Heart left ventricle (tissue), 13 donors: ENCODE measurements at regions not wholly inside any gene's neighbourhood (a gene's known extent, or its start where the extent isn't known, plus 50 kb on each side); places are given as distances from the start of the nearest gene placed in this dataset.

Experiments used
- POLR2A ChIP-seq, 2 donors: fragments of 450-650 bp; IDR thresholded peaks; one replicate each; pipeline ENCODE4 v1.6.1; 2017; ENCODE audit warnings: antibody characterized with exemption in 2 of 2, mild to moderate bottlenecking in 2 of 2, moderate library complexity in 2 of 2
- TF ChIP-seq, protein P1 (sequence below), 12 donors: fragments of 200-600 bp; sonication (generic) in 4 of 12; IDR thresholded peaks; one replicate each; pipeline versions ENCODE4 v1.5.0 to v1.8.0; 2018 to 2022; ENCODE audit warnings: antibody characterized with exemption in 12 of 12, mild to moderate bottlenecking in 5 of 12
- donor health status: ischemic (EF 13 %, LVEDD 7.1; RV severe dilation, severe dysfunction).
- donor health status: DM: no; HTN: yes; CAD: no.
- donor health status: DM: no; HTN: no; CAD: no.
- donor health status: ischemic (EF 25% LVEDD 6.9; RV normal size, moderate dysfunction).
- donor health status: ischemic (EF 25% LVEDD 5.7; RV mildly dilated, moderate dysfunction).
- donor health status: ischemic (EF 35%, LVEDD 5.7; RV mildly dilated, moderate dysfunction).
- donor health status: nonischemic (EF 11% LVEDD 7.7; RV severe dilation, severe dysfunction).
- donor health status: DM: yes; HTN: yes; CAD: no.
- donor health status: PGD.
- donor health status: ischemic (EF 29% LVEDD 5.4; RV normal size, mild dysfunction).
- donor health status: nonischemic (EF 23%, LVEDD 6.1; RV moderate dilation, normal function).

DNA sequence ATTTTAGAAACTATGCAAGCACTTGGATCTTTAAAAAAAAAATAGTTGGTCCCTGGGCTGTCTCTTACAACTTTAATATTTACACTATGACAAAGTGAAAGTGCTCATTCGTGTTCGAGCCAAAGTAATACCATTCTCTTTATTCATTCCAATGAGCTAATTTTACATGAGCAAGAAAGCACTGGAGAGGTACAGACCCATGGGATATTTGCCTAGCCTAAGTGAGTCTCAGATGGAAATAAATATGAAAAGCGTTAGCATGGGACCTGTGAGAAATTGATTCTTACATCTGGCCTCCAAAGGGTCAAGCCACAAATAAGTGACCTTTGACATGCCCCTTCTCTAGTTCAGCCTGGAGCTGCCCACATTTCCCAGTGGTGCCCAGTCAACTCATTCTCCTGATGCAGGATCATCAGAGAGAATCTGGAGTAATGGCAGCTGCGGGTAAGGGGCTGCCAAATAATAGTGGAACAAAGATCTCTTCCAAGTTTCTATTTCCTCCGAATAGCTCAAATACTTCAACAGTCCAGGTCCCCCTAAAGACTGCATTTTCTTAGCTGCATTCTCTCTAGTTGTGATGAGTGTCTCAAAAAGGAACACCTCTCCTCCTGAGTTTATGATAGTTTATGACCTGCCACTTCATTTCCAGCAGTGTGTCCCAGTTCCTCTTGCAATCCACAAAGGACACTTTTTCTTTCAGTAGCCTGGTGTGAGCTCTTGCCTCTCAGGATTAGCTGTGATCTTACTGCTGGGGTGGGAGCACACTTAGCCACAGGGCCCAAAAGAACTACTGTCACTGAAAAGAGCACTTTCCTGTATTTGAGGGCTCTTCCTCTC is 208.2 kb downstream of the DAD1 start:
- TF ChIP-seq, protein P1, sequence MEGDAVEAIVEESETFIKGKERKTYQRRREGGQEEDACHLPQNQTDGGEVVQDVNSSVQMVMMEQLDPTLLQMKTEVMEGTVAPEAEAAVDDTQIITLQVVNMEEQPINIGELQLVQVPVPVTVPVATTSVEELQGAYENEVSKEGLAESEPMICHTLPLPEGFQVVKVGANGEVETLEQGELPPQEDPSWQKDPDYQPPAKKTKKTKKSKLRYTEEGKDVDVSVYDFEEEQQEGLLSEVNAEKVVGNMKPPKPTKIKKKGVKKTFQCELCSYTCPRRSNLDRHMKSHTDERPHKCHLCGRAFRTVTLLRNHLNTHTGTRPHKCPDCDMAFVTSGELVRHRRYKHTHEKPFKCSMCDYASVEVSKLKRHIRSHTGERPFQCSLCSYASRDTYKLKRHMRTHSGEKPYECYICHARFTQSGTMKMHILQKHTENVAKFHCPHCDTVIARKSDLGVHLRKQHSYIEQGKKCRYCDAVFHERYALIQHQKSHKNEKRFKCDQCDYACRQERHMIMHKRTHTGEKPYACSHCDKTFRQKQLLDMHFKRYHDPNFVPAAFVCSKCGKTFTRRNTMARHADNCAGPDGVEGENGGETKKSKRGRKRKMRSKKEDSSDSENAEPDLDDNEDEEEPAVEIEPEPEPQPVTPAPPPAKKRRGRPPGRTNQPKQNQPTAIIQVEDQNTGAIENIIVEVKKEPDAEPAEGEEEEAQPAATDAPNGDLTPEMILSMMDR (IDR thresholded peaks at IDR 0.05): no peak
- no peak for TF ChIP-seq POLR2A (IDR thresholded peaks at IDR 0.05)
